Activated CD8-positive, alpha-beta memory T cell treated with anti-CD3 and anti-CD28 coated beads, Interleukin-2, amount 50 U/mL, for 1 hour (primary cell): ENCODE measurements at regions not wholly inside any gene's neighbourhood (a gene's known extent, or its start where the extent isn't known, plus 50 kb on each side); places are given as distances from the start of the nearest gene placed in this dataset.

Experiments
- DNase-seq: peaks from one replicate; pipeline ENCODE4 v3.0.0-alpha.2; 2020; ENCODE audit errors: extremely low read depth

GRCh38 chr15:77796046-77796729 lies 163.5 kb upstream of the LINGO1 start:
- DNase-seq, result no peak

DNA sequence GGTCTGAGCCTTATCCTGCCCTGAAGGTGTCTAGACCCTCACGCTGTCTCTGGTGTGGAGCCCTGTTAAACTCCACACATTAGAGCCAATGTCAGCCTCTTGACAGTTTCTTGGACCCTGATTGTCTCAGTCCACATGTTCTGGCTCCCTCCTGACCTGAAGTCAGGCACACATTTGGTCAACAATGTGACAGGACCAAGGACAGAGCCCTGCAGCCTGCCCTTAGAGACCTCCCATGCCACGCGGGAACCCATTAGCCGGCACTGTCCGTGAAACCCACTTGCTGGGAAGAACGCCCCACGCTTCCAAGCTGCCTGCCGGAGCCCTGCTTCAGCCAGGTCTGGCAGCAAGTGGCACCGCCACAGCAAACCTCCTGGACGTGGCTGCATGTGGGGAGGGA lies 162.7 kb upstream of the LINGO1 start:
- no peak for DNase-seq

DNA sequence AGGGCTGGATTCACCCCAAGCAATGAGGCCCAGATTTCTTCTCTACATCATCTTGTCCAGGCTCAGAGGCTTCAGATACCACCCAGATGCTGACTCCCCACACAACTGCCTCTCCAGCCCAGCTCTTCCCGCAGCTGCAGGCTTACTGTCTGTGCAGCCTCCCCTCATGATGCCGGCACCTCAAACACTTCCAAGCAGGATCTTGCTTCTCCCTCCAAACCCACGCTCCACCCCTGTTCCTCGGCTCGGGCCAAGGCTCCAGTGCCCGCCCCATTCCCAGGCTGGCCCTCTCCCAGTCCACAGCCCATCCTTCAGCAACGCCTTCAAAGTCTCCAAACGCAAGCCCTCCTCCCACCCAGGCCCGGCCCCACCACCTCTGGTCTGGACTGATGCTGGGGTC lies 159.2 kb upstream of the LINGO1 start:
- DNase-seq, result no peak

- DNase-seq, result no peak
Observed at GRCh38 chr15:77790481-77790880, 157.8 kb upstream of the LINGO1 start.

- DNase-seq, result no peak
Observed at GRCh38 chr15:77786956-77787355, 154.2 kb upstream of the LINGO1 start.

DNA sequence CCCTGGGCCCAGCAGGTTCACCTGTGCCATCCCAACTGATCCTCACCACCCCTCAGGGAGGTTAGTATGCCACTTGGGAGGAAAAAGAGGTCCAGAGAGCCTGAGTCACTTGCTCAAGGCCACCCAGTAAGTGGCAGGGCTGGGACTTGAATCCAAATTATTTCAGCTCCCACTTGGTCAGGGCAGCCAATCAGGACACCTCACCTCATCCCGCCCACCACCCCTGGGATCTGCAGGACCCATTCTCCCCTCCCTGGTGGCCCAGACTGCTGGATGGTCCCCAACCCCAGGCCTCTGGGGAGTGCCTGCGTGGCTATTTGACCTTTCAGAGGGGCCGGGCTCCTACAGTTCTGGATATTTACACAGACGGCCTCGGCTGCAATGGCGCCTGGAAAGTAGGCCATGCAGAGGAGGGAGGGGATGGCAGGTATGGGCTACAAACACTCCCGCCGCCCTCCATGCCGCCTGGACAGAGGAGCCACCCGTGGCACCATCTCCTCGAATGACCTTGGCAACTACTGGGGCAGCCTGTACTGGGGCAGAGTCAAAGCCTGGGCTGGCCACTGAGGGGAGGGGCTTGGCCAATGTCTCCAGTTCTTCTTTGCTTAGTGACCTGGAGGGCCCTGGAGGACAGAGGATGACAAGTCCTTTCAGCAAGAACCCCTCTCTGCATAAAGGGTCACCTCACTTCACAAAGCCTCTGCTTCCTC lies 153.6 kb upstream of the LINGO1 start:
- no peak for DNase-seq

GRCh38 chr15:77784361-77785292 lies 151.9 kb upstream of the LINGO1 start:
- DNase-seq, result no peak

GRCh38 chr15:77783636-77784035 lies 150.9 kb upstream of the LINGO1 start:
- no peak for DNase-seq

GRCh38 chr15:77782691-77783090 lies 150.0 kb upstream of the LINGO1 start:
- no peak for DNase-seq

DNA sequence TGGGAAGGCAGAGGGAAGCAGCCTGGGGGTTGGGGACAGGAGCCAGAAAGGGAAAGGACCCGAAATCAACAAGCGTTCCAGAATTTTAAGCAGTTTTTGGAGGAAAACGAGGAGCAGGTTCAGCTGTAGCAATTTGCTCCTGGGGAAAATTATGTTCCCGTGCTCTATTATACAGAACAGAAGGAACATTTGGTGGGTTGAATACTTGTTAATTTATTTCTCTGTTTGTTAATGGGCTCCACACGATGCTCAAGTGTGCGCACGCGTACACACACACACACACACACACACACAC lies 149.2 kb upstream of the LINGO1 start:
- no peak for DNase-seq

GRCh38 chr15:77781151-77781945 lies 148.6 kb upstream of the LINGO1 start:
- no peak for DNase-seq

DNA sequence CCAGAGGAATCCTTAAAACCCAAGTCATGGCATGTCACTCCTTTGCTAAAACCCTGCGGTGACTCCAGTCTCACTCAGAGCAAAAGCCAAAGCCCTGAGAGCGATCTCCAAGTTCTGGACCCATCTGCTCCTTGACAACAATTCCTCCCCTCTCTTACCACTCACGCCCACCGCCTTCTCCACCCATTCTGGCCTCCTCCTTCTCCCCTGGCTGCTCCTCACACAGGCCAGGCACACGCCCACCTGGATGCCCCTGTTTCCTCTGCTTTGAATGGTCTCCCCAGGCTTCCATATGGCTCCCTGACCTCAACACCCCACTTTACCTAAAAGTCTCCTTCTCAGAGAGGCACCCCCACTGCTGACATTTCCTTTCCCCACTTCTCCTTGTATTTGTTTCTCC lies 146.1 kb upstream of the LINGO1 start:
- DNase-seq, result no peak

DNA sequence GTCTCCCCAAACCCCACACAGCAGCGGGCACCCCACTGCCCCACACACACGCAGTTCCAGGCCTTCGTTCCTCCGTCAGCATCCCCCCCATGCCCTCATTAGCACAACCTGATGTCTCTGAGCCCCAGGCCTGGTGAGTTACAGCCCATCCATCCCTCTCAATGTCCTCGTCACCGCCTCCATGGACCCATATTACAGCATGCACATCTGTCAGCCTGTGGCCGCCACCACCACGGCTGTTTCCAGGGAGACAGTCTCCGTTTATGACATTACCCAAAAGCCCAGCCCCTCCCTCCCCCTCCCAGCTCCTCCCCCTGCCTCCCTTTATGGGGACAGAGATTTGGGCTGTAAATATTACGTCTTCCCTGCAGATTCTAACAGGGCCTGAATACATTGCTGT lies 143.1 kb upstream of the LINGO1 start:
- DNase-seq, result no peak

- no peak for DNase-seq
Observed at GRCh38 chr15:77775373-77775772, 142.7 kb upstream of the LINGO1 start.

- no peak for DNase-seq
Observed at GRCh38 chr15:77774350-77774749, 141.6 kb upstream of the LINGO1 start.

DNA sequence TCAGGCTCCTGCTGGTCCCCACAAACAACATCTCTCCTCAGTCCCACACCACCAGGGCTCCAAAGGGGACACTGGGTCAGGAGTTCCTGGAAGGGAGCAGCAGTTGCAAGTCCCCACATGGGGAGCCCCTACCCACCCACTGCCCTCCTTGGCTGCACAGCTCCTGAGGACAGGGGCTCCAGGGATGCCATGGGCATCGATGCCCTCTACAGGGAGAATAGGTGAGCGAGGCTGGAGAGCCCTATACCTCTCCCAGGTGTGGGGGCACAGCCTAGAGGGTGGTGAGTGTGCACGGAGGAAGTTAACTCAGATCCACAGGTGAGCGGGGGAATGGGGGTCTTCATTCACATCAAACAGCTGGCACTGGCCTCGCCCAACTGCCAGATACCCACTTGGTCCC lies 141.2 kb upstream of the LINGO1 start:
- no peak for DNase-seq

GRCh38 chr15:77772641-77773402 lies 140.1 kb upstream of the LINGO1 start:
- DNase-seq, result no peak

- DNase-seq, result no peak
Observed at GRCh38 chr15:77771616-77772015, 138.9 kb upstream of the LINGO1 start.

DNA sequence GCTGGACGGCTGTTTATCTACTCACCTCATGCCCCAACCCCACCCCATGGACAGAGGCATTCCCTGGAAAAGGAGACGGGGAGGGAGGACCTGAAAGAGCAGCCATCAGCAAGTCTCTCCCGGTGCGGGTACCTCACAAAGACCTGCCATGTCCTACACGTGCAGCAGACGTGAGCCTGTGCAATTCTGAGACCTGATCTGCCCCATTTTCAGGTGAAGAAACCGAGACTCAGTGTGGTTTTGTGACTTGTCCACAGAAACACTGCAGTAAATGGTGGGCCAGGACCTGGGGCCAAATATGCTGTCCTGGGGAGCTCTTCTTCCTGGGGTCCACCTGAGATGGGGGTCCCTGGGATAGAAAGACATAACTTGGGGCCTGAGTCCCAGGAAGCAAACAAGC lies 137.0 kb upstream of the LINGO1 start:
- DNase-seq, result no peak

GRCh38 chr15:77768521-77769078 lies 135.9 kb upstream of the LINGO1 start:
- no peak for DNase-seq

DNA sequence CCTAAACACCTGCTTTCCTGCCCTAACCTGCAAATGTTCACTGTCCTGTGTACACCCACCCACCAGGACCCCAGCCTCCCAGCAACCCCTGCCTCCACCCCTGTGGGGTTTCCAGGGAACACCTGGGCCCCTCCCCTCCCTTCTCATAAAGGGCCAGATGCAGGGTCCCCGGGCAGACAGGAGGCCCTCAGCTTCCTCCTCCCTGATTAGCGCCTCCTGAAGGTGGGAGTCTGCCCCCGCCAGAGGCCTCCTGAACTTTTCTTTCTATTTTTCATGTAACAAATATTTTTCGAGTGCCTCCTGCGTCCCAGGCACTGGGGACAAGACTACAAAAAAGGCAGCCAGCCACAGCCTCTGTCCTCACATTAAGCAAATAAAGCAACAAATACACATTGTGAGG lies 135.4 kb upstream of the LINGO1 start:
- DNase-seq, result no peak
